Pancreas (tissue), 10 donors: ENCODE measurements at regions not wholly inside any gene's neighbourhood (a gene's known extent, or its start where the extent isn't known, plus 50 kb on each side); places are given as distances from the start of the nearest gene placed in this dataset.

ENCODE experiments used
- ATAC-seq, 4 donors: fragments of 200-7000 bp; cut with Tn5 transposase; one replicate each; pipeline versions ENCODE4 v1.8.0 to v1.9.1; 2020; ENCODE audit warnings: mild to moderate bottlenecking in 4 of 4, moderate library complexity in 4 of 4
- DNase-seq, 6 donors: peaks; one replicate each; pipeline ENCODE4 v3.0.0-alpha.2; 2020
- FAIRE-seq: peaks from 2 replicates; lab custom pipeline; 2012; peaks lifted over from hg19 to GRCh38; lab: Jason Lieb, UNC
- H3K27ac ChIP-seq, 4 donors: fragments of 200-600 bp; sonication (generic); 1 replicate in 3 of 4; 2 replicates in 1 of 4; pipeline versions ENCODE4 v1.5.0 to v1.8.0; 2020
- H3K27me3 ChIP-seq, 4 donors: fragments of 200-600 bp; one replicate each; pipeline ENCODE4 v1.8.0; 2021
- H3K36me3 ChIP-seq, 3 donors: fragments of 200-600 bp; sonication (generic) in 1 of 3; one replicate each; pipeline versions ENCODE4 v1.5.0 to v1.8.0; 2020 to 2021
- H3K4me1 ChIP-seq, 3 donors: fragments of 200-600 bp; one replicate each; pipeline ENCODE4 v1.8.0; 2021
- H3K4me3 ChIP-seq, 4 donors: fragments of 200-600 bp; sonication (generic) in 2 of 4; one replicate each; pipeline versions ENCODE4 v1.5.0 to v1.8.0; 2020 to 2021
- H3K9me3 ChIP-seq, 4 donors: fragments of 200-600 bp; one replicate each; pipeline ENCODE4 v1.8.0; 2021
- WGBS, 2 donors: extraction: QIAGEN DNeasy Blood & Tissue Kit; methylation state at CpG; one replicate each; pipeline ENCODE4 v1.1.7; 2013; 5-methylcytosine and 5-hydroxymethylcytosine counted together
- intact Hi-C, 3 donors: fragments of 100-400 bp; cut with DNase I; formaldehyde crosslinking; loops; one replicate each; pipeline versions ENCODE4 v1.11.1 to v1.14.2; 2022
- TF ChIP-seq, protein P1 (sequence below), 4 donors: fragments of 200-600 bp; sonication (generic) in 3 of 4; IDR thresholded peaks; one replicate each; pipeline versions ENCODE4 v1.5.0 to v1.8.0; 2021; ENCODE audit warnings: antibody characterized with exemption in 4 of 4
- donor health status: healthy with polysubstance abuse.
- donor health status: DM: no; HTN: no; CAD: no; lungs with moderate emphysema.
- donor health status: DM: no; HTN: no; CAD: no.
- donor health status: control.
- donor health status: control.
- donor health status: Bipolar disorder and iron deficiency.
- donor health status: DM: yes; HTN: yes; CAD: no.
- donor health status: DM: no; HTN: no; CAD: no.
- donor health status: DM: no; HTN: no; CAD: no.
- donor health status: DM: yes; HTN: yes; CAD: no.

DNA sequence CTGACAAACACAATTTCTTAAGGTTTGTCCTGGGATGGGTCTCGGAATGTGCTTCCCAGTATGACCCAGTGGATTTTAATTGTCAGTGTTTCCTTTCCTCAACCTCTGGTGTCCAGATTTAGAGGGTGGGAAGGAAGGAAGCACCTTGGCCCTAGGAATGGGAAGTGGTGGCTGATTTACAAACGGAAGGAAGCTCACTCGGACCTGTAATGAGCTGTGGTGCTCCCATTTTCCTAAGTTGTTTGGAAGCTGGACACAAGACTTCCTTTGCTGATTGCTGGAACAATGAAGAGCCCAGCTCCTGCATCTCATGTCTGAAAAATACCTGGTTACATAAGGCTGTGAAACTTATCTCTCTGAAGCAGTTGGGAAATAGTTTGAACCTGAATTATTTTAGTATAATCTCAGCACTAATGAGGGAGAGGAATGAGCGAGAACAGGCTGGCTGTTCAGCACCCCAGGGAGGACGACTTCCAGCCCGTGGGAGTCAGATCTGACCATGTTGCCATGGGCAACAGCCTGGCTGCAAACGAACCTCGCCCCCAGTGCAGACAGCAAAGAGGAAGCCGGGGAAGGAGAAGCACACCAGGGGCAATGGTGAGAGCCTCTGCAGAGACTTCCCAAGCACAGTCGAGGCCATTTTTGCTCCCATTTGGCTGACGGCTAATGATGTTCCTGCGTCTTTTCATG lies 74.4 kb upstream of the ASB18 start:
- TF ChIP-seq, protein P1, sequence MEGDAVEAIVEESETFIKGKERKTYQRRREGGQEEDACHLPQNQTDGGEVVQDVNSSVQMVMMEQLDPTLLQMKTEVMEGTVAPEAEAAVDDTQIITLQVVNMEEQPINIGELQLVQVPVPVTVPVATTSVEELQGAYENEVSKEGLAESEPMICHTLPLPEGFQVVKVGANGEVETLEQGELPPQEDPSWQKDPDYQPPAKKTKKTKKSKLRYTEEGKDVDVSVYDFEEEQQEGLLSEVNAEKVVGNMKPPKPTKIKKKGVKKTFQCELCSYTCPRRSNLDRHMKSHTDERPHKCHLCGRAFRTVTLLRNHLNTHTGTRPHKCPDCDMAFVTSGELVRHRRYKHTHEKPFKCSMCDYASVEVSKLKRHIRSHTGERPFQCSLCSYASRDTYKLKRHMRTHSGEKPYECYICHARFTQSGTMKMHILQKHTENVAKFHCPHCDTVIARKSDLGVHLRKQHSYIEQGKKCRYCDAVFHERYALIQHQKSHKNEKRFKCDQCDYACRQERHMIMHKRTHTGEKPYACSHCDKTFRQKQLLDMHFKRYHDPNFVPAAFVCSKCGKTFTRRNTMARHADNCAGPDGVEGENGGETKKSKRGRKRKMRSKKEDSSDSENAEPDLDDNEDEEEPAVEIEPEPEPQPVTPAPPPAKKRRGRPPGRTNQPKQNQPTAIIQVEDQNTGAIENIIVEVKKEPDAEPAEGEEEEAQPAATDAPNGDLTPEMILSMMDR (IDR thresholded peaks at IDR 0.05) = no peak
- Histone ChIP-seq H3K27me3 (no peaks in the 10 kb centered on the region), H3K27ac (no peak overlapping the region), H3K9me3 (no peaks in the 10 kb centered on the region), H3K4me3 (no peak overlapping the region), H3K36me3 (no peaks in the 10 kb centered on the region), H3K4me1 (no peaks in the 10 kb centered on the region)
- intact Hi-C loops = no loop called here
- 29 to 36% methylated on average over 12 of the region's 12 CpGs for WGBS, 2 donors
- peak in 1 of 4 donors; percentile 37 for ATAC-seq
- DNase-seq = no peak
- FAIRE-seq = no peak

DNA sequence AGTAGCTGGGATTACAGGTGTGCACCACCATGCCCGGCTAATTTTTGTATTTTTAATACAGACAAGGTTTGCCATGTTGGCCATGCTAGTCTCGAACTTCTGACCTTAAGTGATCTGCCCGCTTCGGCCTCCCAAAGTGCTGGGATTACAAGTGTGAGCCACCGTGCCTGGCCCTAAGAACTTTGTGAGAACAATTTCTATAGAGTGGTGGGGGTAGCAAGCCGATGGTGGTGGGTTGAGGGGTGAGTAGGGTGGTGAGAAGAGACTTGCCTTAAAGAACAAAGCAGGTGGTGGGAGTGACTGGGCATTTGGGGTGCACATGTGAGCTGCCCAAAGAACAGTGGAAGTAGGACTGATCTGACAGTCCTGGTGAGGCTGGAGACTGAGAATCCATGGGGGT lies 76.0 kb upstream of the ASB18 start:
- intact Hi-C loops = loop anchor here in 1 of 3 donors (10.0 kb wide), 1 partner anchor 725 kb away; no protein-coding TSS in a partner anchor
- 80 to 91% methylated on average over 6 of the region's 6 CpGs for WGBS, 2 donors
- no peak for DNase-seq

DNA sequence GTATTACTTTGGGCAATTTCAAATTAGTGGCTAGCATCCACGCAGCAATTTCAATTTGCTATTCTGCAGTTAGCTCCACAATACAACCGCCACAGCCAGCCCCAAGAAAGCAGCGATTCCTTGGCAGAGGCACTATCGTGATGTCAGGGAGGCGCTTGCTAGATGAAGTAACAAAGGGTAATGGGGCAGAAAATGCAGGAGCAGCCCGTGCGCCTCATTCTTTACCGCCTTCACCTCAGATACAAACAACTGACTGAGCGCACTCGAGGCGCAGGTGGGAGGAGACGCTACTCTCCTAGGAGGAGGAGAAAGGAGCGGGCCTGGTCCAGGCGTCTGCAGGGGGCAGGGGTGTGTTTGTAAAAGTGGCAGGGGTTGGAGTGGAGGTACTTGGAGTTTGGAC lies 76.9 kb upstream of the ASB18 start:
- ATAC-seq (no peak), FAIRE-seq (no peak), DNase-seq (no peak)
- 85 to 92% methylated on average over 14 of the region's 14 CpGs for WGBS, 2 donors
- TF ChIP-seq, protein P1 (IDR thresholded peaks at IDR 0.05) = no peak
- Histone ChIP-seq H3K27me3 (no peaks in the 10 kb centered on the region), H3K9me3 (no peaks in the 10 kb centered on the region), H3K4me3 (no peak overlapping the region), H3K4me1 (no peaks in the 10 kb centered on the region), H3K27ac (no peak overlapping the region), H3K36me3 (no peaks in the 10 kb centered on the region)
- intact Hi-C loops = loop anchor here in 1 of 3 donors (10.0 kb wide), 1 partner anchor 724 kb away; no protein-coding TSS in a partner anchor

More for the DNA sequence above, 76.0 kb upstream of the ASB18 start:
- TF ChIP-seq, protein P1 (IDR thresholded peaks at IDR 0.05) = no peak
- H3K9me3 ChIP-seq = no peaks in the 10 kb centered on the region
- ATAC-seq = no peak
- no peaks in the 10 kb centered on the region for H3K36me3 ChIP-seq
- no peaks in the 10 kb centered on the region for H3K4me1 ChIP-seq
- H3K27ac ChIP-seq = no peak overlapping the region
- no peaks in the 10 kb centered on the region for H3K27me3 ChIP-seq
- no peak overlapping the region for H3K4me3 ChIP-seq
- no peak for FAIRE-seq

DNA sequence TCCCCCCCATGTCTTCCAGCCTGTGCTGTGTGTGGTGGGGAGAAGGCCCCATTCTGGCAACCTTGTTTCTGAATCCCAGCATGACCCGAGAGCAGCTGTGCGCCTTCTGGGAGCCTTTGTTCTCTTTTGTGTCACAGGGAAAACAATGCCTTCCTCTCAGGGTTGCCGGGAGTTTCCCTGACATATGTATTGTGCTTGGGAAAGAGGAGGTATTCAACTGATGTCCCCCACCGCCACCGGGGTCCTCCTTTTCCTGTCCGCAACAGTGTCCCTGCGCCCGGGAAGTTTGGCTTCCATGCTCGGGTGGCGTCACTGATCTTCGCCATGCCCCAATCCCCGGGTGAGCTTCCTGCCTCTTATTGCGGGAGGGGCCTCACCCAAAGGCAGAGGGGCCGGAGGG lies 77.5 kb upstream of the ASB18 start:
- TF ChIP-seq, protein P1 (IDR thresholded peaks at IDR 0.05) = no peak
- Histone ChIP-seq H3K4me3 (no peak overlapping the region), H3K36me3 (no peaks in the 10 kb centered on the region), H3K4me1 (no peaks in the 10 kb centered on the region), H3K27me3 (no peaks in the 10 kb centered on the region), H3K9me3 (no peaks in the 10 kb centered on the region), H3K27ac (no peak overlapping the region)
- intact Hi-C loops = loop anchor here in 1 of 3 donors (10.0 kb wide), 1 partner anchor 723 kb away; no protein-coding TSS in a partner anchor
- FAIRE-seq (no peak), DNase-seq (no peak), ATAC-seq (no peak)
- WGBS, 2 donors = 82 to 86% methylated on average over 14 of the region's 14 CpGs

DNA sequence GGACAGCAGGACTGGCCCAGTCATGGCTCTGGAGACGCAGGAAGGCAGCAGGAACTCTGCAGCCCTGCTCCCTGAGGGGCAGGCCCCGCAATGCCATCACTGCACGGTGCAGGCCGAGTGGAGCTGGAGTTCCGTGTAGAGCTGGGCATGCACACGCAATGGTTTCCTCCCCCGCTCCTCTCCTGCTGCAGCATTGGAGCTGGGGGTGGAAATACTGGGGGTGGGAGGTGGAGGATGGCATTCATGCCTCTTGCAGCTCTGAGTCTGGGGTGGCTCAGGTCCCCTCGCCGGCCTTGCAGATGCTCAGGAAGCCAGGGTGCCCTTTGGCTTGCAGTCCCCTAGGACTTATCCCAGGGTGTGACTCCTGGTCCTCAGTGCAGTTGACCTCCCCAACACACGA lies 78.3 kb upstream of the ASB18 start:
- TF ChIP-seq, protein P1 (IDR thresholded peaks at IDR 0.05) = no peak
- no peaks in the 10 kb centered on the region for H3K9me3 ChIP-seq
- FAIRE-seq = no peak
- WGBS, 2 donors = 73 to 84% methylated on average over 10 of the region's 10 CpGs
- H3K27me3 ChIP-seq = no peaks in the 10 kb centered on the region
- DNase-seq = no peak
- no peak overlapping the region for H3K27ac ChIP-seq
- intact Hi-C loops = loop anchor here in 1 of 3 donors (10.0 kb wide), 1 partner anchor 722 kb away; no protein-coding TSS in a partner anchor
- H3K4me1 ChIP-seq = no peaks in the 10 kb centered on the region
- H3K4me3 ChIP-seq = no peak overlapping the region
- no peak for ATAC-seq
- H3K36me3 ChIP-seq = no peaks in the 10 kb centered on the region
